Right forelimb (tissue), 1 donor: ENCODE measurements at regions not wholly inside any gene's neighbourhood (a gene's known extent, or its start where the extent isn't known, plus 50 kb on each side); places are given as distances from the start of the nearest gene placed in this dataset.
"Not testable (repeated sequence)": the region's sequence is repeated elsewhere in the genome, so short reads cannot be mapped to it uniquely, and the experiment has no call there.

ENCODE experiments used
- DNase-seq: peaks from one replicate; pipeline ENCODE4 v3.0.0-alpha.2; 2018

DNA sequence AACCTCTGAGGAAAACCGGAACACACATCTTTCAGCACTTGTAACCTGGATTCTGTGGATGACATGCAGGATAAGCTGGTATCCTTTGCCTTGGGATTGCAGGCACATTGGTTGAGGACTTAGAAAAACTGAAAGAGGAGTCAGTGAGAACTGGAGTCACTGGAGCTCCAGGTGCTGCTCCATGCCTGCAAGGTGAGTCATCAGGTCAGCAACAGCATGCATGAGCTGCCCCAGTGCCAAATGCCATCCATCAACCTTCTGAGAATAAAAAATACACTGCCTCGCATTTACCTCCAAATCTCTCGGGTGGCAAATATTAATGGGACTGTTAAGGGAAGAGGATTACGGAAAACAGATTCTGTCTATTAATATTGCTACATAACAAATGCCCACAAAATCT, 729.1 kb downstream of the NTRK3 start:
- DNase-seq, result no peak

- DNase-seq, result no peak
Observed at GRCh38 chr15:87523516-87523915, 733.0 kb downstream of the NTRK3 start.

DNA sequence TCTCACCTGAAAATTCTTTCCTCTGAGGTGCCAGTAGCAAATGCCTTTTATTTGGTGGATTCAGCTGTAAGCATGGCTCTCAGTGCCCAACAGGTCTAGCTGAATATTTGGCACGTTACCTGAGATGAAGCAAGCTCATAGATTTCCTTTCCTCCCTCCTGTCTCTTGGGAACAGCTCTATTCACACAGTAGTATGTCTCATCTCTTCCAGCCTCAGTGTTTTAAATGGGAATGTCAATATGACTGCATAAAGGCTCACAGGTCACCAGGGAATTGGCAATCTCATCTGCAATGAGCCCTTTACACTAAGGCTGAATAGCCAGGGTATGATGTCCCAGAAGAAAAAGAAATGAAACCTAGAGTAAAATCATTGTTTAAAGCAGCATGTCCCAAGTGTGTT, 733.5 kb downstream of the NTRK3 start:
- DNase-seq, result no peak

DNA sequence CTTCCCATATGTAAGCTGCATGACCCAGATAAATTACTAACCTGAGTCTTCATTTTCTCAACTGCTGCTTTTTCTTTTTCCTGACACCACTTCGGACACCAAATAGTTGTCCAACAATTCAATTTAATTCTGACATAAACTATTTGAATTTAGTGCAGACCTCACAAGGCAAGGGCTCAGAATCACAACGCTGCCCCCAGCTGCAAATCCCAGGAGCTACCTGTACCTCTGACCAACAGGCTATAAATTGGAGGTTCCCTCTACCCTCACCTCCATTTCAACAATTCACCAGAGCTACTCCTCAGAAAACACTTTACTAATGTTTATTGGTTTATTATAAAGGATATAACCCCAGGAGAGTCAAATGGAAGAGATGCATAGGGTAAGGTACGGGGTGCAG, 737.6 kb downstream of the NTRK3 start:
- no peak for DNase-seq

DNA sequence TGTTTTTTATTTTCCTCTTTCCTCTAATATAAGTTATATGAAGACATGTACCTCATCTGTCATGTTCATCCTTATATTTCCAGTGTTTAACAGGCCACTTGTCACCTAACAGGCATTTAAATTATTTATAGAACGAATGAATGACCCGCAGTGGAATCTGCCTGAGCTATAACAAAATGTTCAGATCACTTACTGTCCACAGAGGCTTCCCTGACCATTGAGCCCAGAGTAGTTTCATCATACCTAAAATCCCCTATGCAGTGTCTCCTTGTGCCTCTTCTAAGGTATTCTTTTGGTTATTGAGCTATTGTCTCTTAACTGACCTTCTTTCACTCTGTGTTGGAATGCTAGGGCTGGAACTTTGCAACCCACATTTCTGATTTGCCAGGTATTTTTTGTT, 748.5 kb downstream of the NTRK3 start:
- no peak for DNase-seq

- DNase-seq, result no peak
Observed at GRCh38 chr15:87502173-87502572, 754.4 kb downstream of the NTRK3 start.

- no peak for DNase-seq
Observed at GRCh38 chr15:87500240-87500639, 756.3 kb downstream of the NTRK3 start.

DNA sequence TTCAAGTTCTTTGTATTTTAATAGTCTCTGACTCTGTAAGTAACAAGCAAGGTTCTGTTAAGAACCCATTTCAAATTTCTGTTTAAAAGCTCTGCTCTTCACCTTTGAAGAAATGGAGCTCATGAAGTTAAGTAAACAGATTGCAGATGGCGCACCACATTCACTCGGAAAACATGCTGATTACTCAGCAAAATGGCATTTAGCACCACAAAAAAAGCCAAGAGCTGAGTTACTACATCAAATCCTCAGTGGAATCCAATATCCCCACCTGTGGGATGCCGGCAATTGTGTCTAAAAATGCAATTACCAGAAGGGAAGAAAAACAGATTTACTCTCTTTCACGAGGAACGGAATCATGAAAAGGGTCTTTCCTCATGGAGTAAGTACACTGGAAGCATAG, 758.0 kb downstream of the NTRK3 start:
- DNase-seq, result no peak

DNA sequence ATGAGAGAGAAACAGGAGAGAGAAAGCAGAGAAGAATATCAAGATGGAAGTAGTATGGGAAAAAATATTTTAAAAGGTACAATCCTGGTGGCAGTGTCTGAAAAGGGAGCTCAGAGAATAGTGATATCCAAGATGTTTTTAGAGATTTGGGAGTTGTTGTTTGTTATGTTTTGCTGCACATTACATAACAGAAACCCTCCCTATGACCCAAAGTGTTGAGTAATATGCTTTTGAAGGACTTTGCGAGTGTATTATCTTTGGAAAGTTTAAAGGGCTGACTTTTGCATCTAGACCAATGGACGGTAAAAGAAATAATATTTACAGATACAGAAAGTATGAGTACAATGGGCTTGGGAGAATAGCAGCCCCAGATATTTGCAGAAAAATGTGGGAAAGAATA, 759.7 kb downstream of the NTRK3 start:
- no peak for DNase-seq

DNA sequence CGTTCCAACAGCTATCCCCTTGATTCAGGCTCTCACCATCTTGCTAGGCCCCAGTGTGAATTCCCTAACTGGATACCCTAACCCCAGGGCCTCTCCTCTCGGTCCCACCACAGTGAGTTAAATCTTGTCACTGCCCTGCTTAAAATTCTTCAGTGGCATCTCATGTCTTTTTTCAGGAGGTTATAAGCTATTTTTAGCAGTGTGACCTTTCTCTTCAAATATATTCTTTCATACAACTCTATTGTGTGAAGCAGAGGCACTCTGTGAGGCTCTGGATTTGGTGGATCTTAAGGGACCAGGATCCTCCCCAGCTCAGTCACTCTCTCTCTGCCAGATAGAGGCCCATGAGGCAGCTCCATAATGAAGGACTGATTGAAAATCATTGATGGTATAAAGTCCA, 760.4 kb downstream of the NTRK3 start:
- DNase-seq, result no peak

DNA sequence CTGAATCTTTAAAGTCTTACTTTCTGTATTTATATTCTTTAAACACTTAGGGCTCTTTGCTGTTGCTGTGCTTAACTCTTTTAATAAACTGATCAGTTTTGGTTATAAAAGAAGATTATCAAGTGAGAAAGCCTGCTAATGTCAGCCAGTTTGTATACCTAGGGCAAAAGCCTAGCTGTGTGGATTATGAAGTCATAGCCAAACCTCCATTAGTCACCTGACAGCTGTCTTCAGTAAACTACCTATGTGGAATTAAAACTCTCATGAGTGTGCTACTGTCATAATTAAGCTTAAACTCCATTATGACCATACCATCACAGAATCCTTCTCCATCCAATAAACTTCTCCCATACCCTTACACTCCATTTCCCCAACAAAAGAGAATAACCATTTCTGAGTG, 762.7 kb downstream of the NTRK3 start:
- DNase-seq, result no peak

GRCh38 chr15:87492321-87492720, 764.2 kb downstream of the NTRK3 start:
- no peak for DNase-seq

GRCh38 chr15:87490666-87491065, 765.9 kb downstream of the NTRK3 start:
- no peak for DNase-seq

- DNase-seq, result no peak
Observed at GRCh38 chr15:87489902-87490665, 766.5 kb downstream of the NTRK3 start.

- DNase-seq, result no peak
Observed at GRCh38 chr15:87489456-87489855, 767.1 kb downstream of the NTRK3 start.

DNA sequence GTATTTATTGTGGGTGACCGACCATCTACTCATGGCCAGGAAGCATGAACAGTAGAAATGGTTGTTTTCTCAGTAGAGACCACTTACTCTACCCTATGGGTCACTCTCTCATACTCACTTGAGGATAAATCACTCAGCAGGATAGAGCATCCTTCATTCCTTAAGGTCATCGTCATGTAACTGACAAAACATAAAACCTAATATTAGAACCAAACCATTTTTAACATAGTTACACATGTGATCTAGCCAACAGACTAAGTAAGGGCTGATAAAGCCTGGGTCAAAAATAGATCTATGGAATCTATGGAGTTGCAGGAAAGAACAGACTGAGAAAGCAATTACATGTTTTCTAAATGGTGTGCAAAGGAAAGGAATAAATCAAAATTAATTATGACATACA, 769.1 kb downstream of the NTRK3 start:
- no peak for DNase-seq

DNA sequence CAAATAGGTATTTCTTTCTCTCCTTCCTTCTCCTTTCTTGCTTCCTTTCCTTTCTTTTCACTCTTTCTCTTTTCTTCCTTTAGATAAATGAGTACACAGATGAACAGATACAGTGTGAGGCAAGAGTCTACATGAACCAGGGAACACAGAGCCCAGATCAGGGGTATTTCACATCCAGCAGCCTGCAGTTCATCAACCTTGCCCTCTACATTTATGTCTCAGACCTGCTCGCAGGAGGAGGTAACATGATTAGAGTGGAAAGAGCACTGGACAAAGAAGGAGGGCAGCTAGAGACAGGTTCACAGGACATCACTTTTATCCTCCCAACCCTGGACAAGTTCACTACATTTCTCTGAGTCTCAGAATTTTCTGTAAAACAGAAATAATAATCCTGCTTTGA, 773.1 kb downstream of the NTRK3 start:
- DNase-seq, result no peak

- DNase-seq, result no peak
Observed at GRCh38 chr15:87481126-87481525, 775.4 kb downstream of the NTRK3 start.

GRCh38 chr15:87478687-87479072, 777.9 kb downstream of the NTRK3 start:
- no peak for DNase-seq

- DNase-seq, result no peak
Observed at GRCh38 chr15:87477737-87478686, 778.5 kb downstream of the NTRK3 start.

DNA sequence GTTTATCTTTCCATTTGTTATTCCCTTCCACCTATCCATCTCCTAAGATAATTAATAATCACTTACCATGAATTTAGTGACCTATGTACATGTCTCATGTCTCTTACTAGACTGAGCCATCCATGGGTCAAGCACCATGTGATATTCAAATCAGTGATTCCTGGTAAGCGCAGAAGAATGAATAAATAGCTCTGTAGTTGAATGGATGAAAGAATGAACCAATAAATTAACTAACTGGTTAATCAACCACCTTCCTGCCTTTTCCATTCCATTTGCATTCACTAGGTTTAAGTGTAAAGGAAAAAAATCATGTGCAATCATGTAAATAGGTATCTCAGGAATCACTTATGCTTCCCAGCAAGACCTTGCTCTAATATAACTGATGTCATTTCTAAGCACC, 779.5 kb downstream of the NTRK3 start:
- DNase-seq, result no peak

GRCh38 chr15:87470923-87471322, 785.6 kb downstream of the NTRK3 start:
- DNase-seq, result no peak

DNA sequence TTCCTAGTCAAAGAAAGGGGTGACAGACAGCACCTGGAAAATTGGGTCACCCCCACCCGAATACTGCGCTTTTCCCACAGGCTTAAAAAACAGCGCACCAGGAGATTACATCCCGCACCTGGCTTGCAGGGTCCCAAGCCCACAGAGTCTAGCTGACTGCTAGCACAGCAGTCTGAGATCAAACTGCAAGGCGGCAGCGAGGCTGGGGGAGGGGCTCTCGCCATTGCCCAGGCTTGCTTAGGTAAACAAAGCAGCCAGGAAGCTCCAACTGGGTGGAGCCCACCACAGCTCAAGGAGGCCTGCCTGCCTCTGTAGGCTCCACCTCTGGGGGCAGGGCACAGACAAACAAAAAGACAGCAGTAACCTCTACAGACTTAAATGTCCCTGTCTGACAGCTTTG, 792.6 kb downstream of the NTRK3 start:
- DNase-seq, result not testable (repeated sequence)

- no peak for DNase-seq
Observed at GRCh38 chr15:87461631-87462030, 794.9 kb downstream of the NTRK3 start.
